WI38 (cell line): ENCODE measurements at regions not wholly inside any gene's neighbourhood (a gene's known extent, or its start where the extent isn't known, plus 50 kb on each side); places are given as distances from the start of the nearest gene placed in this dataset.

Experiments
- H3K4me3 ChIP-seq: 2 replicates; pipeline ENCODE4 v1.5.1; 2011; ENCODE audit warnings: low read depth, mild to moderate bottlenecking, control low read depth, low read length
- TF ChIP-seq, protein P1 (sequence below): IDR thresholded peaks from 2 replicates; pipeline ENCODE4 v1.5.1; 2012; ENCODE audit warnings: low read depth, mild to moderate bottlenecking, control low read depth, low read length

DNA sequence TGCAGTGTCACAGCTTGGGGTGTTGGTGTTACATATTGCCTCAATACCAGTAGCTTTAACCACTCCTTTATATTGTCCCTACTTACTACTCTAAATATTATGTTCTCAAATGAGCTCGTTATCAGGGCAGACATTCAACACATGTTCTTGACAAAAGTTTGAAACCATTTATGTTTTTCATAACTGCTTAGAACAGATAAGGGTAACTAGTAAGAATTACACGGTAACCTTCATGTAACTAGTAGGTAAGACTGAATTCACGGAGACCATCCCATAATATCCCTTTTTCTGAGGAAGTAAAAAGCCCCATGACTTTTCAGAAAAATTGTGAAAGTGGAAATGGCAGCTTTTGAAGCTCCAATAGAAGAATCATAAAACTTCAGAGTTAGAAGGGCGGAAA lies 59.6 kb upstream of the CENPW start:
- no peak overlapping the region for H3K4me3 ChIP-seq
- TF ChIP-seq, protein P1, sequence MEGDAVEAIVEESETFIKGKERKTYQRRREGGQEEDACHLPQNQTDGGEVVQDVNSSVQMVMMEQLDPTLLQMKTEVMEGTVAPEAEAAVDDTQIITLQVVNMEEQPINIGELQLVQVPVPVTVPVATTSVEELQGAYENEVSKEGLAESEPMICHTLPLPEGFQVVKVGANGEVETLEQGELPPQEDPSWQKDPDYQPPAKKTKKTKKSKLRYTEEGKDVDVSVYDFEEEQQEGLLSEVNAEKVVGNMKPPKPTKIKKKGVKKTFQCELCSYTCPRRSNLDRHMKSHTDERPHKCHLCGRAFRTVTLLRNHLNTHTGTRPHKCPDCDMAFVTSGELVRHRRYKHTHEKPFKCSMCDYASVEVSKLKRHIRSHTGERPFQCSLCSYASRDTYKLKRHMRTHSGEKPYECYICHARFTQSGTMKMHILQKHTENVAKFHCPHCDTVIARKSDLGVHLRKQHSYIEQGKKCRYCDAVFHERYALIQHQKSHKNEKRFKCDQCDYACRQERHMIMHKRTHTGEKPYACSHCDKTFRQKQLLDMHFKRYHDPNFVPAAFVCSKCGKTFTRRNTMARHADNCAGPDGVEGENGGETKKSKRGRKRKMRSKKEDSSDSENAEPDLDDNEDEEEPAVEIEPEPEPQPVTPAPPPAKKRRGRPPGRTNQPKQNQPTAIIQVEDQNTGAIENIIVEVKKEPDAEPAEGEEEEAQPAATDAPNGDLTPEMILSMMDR: no peak

DNA sequence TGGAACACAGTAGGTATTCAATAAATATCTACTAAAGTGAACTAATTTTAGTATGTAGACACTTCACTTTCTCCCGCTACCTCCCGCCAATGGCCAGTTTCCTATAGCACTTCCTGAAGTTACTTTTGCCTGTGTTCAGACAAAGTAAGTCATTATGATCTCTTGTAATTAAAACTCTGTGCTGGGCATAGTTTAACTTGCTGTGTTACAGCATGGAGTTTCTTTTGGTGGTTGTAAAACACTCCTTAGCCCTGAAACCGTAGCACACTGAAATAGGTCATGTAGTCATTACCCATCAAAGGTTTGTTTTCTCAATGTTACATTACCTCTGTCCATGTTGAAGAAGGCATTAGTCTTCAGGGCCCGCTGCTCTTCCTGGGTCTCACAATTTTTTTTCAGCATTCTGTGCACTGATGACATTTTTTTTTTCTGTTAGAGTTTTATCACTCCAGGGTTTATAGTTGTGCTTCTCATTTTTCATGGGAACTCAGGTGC lies 54.0 kb upstream of the CENPW start:
- H3K4me3 ChIP-seq: no peak overlapping the region
- TF ChIP-seq, protein P1: no peak
